DOHH2 (cell line): ENCODE measurements at regions not wholly inside any gene's neighbourhood (a gene's known extent, or its start where the extent isn't known, plus 50 kb on each side); places are given as distances from the start of the nearest gene placed in this dataset.
"Not testable (repeated sequence)": the region's sequence is repeated elsewhere in the genome, so short reads cannot be mapped to it uniquely, and the experiment has no call there.

ENCODE experiments used
- H3F3A ChIP-seq: fragments of 200-600 bp; sonication (generic), shearing (Covaris generic); 2 replicates; pipeline ENCODE4 v1.6.0; 2016; ENCODE audit warnings: antibody characterized with exemption, mild to moderate bottlenecking; ENCODE audit not compliant: control insufficient read depth, insufficient read depth
- H3K27ac ChIP-seq: fragments of 200-600 bp; sonication (generic); 2 replicates; pipeline ENCODE4 v1.5.1; 2014; ENCODE audit warnings: low read depth, mild to moderate bottlenecking, low read length, moderate library complexity
- H3K27me3 ChIP-seq: fragments of 200-600 bp; sonication (generic); 2 replicates; pipeline ENCODE4 v1.6.1; 2014; ENCODE audit warnings: mild to moderate bottlenecking, low read length, mixed read lengths; ENCODE audit not compliant: control insufficient read depth
- H3K36me3 ChIP-seq: fragments of 200-600 bp; sonication (generic); 2 replicates; pipeline ENCODE4 v1.6.1; 2014; ENCODE audit warnings: mild to moderate bottlenecking, low read length, moderate library complexity, mixed read lengths; ENCODE audit not compliant: control insufficient read depth
- H3K4me1 ChIP-seq: fragments of 200-600 bp; sonication (generic); 2 replicates; pipeline ENCODE4 v1.6.1; 2014; ENCODE audit warnings: mild to moderate bottlenecking, low read length, mixed read lengths; ENCODE audit not compliant: control insufficient read depth
- H3K4me2 ChIP-seq: fragments of 200-600 bp; sonication (generic); 2 replicates; pipeline ENCODE4 v1.6.0; 2014; ENCODE audit warnings: mild to moderate bottlenecking, low read length, moderate library complexity
- H3K4me3 ChIP-seq: fragments of 200-600 bp; sonication (generic); 2 replicates; pipeline ENCODE4 v1.5.1; 2014; ENCODE audit warnings: mild to moderate bottlenecking, low read length, mixed read lengths
- H3K79me2 ChIP-seq: fragments of 200-600 bp; sonication (generic); 2 replicates; pipeline ENCODE4 v1.6.1; 2014; ENCODE audit warnings: mild to moderate bottlenecking, low read length, mixed read lengths; ENCODE audit not compliant: control insufficient read depth
- H3K9me2 ChIP-seq: fragments of 200-600 bp; sonication (generic); replicated peaks from 2 replicates; pipeline ENCODE4 v1.6.1; 2014; ENCODE audit warnings: mild to moderate bottlenecking, low read length, mixed read lengths; ENCODE audit not compliant: control insufficient read depth
- H3K9me3 ChIP-seq: fragments of 200-600 bp; sonication (generic); 2 replicates; pipeline ENCODE4 v1.6.1; 2014; ENCODE audit warnings: antibody characterized with exemption, low read length, mixed read lengths; ENCODE audit not compliant: control insufficient read depth, insufficient read depth
- H4K20me1 ChIP-seq: fragments of 200-600 bp; sonication (generic); 2 replicates; pipeline ENCODE4 v1.6.0; 2014; ENCODE audit warnings: low read depth, mild to moderate bottlenecking, antibody characterized with exemption, low read length, moderate library complexity; ENCODE audit not compliant: control insufficient read depth, insufficient read depth
- EZH2phosphoT487 ChIP-seq: fragments of 200-600 bp; sonication (generic); IDR thresholded peaks from 2 replicates; pipeline ENCODE4 v1.6.1; 2017; ENCODE audit warnings: borderline replicate concordance, mild to moderate bottlenecking, antibody characterized with exemption, low read length, moderate library complexity, mixed read lengths
- TF ChIP-seq, protein P1 (sequence below): fragments of 200-600 bp; sonication (generic); IDR thresholded peaks from one replicate; pipeline ENCODE4 v1.5.1; 2014; ENCODE audit warnings: antibody characterized with exemption, mild to moderate bottlenecking, low read depth, low read length; ENCODE audit not compliant: poor library complexity, severe bottlenecking

DNA sequence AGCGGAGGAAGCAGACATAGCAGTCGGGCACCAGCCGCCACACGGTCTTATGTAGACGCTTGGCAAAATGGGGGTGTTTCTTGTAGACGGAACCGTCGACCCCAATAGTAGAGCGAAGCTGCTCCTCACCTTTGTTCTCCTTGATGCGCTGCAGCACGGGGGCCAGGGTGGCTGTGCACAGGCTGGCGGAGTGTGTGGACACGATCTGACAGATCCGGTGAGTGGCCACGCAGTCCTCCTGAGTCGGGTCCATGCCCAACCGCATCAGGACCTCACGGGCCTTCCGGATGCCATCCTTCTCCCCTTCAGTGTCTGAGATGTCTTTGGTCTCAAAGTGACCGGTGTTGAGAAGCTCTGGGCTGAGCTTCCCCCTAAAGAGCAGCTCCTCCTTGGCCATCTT lies 153.0 kb downstream of the TENT5D start:
- Histone ChIP-seq H3K9me3 (no peaks in the 10 kb centered on the region), H3K4me3 (no peak overlapping the region), H3F3A (no peaks in the 10 kb centered on the region), H3K9me2 (no peaks in the 10 kb centered on the region), H3K36me3 (no peaks in the 10 kb centered on the region), H3K27ac (no peak overlapping the region), H3K79me2 (no peaks in the 10 kb centered on the region), H3K4me2 (no peak overlapping the region), H3K27me3 (no peaks in the 10 kb centered on the region), H3K4me1 (no peaks in the 10 kb centered on the region), H4K20me1 (no peaks in the 10 kb centered on the region)
- TF ChIP-seq, protein P1, sequence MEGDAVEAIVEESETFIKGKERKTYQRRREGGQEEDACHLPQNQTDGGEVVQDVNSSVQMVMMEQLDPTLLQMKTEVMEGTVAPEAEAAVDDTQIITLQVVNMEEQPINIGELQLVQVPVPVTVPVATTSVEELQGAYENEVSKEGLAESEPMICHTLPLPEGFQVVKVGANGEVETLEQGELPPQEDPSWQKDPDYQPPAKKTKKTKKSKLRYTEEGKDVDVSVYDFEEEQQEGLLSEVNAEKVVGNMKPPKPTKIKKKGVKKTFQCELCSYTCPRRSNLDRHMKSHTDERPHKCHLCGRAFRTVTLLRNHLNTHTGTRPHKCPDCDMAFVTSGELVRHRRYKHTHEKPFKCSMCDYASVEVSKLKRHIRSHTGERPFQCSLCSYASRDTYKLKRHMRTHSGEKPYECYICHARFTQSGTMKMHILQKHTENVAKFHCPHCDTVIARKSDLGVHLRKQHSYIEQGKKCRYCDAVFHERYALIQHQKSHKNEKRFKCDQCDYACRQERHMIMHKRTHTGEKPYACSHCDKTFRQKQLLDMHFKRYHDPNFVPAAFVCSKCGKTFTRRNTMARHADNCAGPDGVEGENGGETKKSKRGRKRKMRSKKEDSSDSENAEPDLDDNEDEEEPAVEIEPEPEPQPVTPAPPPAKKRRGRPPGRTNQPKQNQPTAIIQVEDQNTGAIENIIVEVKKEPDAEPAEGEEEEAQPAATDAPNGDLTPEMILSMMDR: no peak
- no peak for TF ChIP-seq EZH2phosphoT487

DNA sequence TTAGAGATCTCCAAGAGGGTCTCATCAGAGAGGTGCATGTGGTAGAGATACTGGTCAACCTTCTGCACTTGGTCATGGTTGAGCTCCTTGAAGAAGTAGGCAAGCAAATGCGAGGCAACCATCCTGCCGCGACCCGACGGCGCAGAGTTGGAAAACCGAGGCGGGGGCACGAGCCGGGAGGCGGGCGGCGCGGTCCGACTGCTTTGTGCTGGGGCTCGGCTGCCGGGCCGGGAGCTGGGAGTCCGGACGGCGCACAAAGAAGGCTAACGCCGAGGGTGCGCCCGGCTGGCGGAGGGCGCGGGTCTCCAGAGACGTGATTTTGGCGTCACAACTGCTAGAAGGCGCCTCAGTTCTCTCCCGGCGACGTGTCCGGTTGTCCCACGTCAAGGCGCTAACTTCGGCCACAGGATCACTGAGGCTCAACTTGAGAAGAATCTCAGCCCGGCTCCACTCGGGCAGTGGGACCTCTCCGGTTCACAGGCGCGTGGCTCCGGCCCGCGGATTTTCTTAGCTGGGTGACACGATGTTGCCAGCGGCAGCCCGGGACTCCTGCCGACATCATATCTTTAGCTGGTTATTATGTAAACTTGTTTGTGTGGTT lies 154.3 kb downstream of the TENT5D start:
- not testable (repeated sequence) for H3K4me2 ChIP-seq, H4K20me1 ChIP-seq, H3K79me2 ChIP-seq, H3K9me3 ChIP-seq, H3K4me1 ChIP-seq, H3K27me3 ChIP-seq, H3F3A ChIP-seq, H3K36me3 ChIP-seq, H3K9me2 ChIP-seq, H3K27ac ChIP-seq, H3K4me3 ChIP-seq

DNA sequence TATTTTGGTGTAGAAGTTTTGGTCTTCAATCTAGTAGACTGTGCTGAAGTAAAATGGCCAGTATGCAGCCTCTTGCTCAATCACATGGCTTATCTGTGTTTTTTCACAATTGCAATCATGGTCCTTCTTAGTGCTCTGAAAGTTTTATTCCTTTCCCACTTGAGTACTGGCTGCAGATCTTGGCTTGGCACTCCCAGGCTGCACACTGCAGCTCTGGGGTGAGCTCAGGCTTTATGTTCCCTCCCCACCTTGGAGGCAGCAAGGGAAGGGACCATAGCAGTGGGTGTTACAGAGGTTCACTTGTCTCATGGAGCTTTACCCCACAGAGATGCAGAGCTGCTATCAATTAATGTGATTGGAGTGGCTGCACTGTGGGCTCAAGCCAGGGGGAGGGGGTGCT lies 156.0 kb downstream of the TENT5D start:
- Histone ChIP-seq H3K4me1 (no peaks in the 10 kb centered on the region), H3K79me2 (no peaks in the 10 kb centered on the region), H3K9me2 (no peaks in the 10 kb centered on the region), H3K36me3 (no peaks in the 10 kb centered on the region), H4K20me1 (no peaks in the 10 kb centered on the region), H3K4me2 (no peak overlapping the region), H3K4me3 (no peak overlapping the region), H3F3A (no peaks in the 10 kb centered on the region), H3K27ac (no peak overlapping the region), H3K27me3 (no peaks in the 10 kb centered on the region), H3K9me3 (no peaks in the 10 kb centered on the region)
- TF ChIP-seq, protein P1: no peak
- no peak for TF ChIP-seq EZH2phosphoT487

DNA sequence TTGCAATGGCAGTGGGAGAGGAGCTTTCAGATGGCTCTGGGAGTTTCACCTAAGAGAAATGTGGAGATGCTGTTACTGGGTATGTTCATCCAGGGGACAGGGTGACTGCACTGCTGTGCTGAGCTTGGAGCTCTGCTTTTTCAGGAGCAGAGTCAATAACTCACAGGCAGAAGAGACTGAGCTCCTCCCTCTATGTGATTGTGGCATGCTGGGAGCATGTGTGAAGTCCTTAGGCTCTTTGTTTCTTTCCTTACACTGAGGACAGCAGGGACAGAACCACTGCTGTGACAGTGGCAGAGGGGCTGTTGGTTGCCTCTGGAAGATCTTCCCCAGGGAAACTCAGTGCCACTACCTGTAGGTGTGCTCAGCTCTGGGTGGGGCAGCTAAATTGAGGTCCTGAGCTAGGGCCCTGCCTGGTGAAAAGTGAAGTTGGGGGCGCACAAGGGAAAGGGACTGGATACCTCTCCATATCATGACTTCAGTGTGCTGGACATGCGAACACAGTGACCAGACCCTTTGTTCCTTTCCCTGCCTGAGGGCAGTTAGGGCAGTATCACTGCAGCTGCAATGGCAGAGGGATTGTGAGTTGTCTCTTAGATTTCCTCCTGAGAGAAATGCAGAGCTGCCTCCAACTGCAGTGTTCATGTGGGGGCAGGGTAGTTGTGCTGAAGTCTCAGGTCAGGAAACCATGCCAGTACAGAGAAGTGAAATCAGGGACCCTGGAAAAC lies 156.7 kb downstream of the TENT5D start:
- Histone ChIP-seq H3K9me3 (no peaks in the 10 kb centered on the region), H3K9me2 (no peaks in the 10 kb centered on the region), H4K20me1 (no peaks in the 10 kb centered on the region), H3K36me3 (no peaks in the 10 kb centered on the region), H3F3A (no peaks in the 10 kb centered on the region), H3K4me2 (no peak overlapping the region), H3K4me3 (no peak overlapping the region), H3K4me1 (no peaks in the 10 kb centered on the region), H3K79me2 (no peaks in the 10 kb centered on the region), H3K27me3 (no peaks in the 10 kb centered on the region), H3K27ac (no peak overlapping the region)
- TF ChIP-seq EZH2phosphoT487: no peak
- TF ChIP-seq, protein P1: no peak
